NB4 (cell line): ENCODE measurements at regions not wholly inside any gene's neighbourhood (a gene's known extent, or its start where the extent isn't known, plus 50 kb on each side); places are given as distances from the start of the nearest gene placed in this dataset.

Experiments used
- DNase-seq: peaks from one replicate; pipeline ENCODE4 v3.0.0; 2010; ENCODE audit warnings: low read depth
- H3K4me3 ChIP-seq: one replicate; pipeline ENCODE4 v1.5.1; 2011; ENCODE audit warnings: mild to moderate bottlenecking, low read depth, low read length, moderate library complexity
- CTCF ChIP-seq: IDR thresholded peaks from one replicate; pipeline ENCODE4 v1.5.1; 2012; ENCODE audit warnings: low read depth, low read length
- MAX ChIP-seq: IDR thresholded peaks from 2 replicates; pipeline ENCODE4 v1.6.1; 2011; ENCODE audit warnings: low read depth, low read length
- MYC ChIP-seq: IDR thresholded peaks from 2 replicates; pipeline ENCODE4 v1.6.1; 2011; ENCODE audit warnings: low read depth, low read length
- POLR2A ChIP-seq: IDR thresholded peaks from 2 replicates; pipeline ENCODE4 v1.6.1; 2011; ENCODE audit warnings: mild to moderate bottlenecking; ENCODE audit not compliant: insufficient read length; ENCODE audit errors: extremely low read depth

- no peak overlapping the region for H3K4me3 ChIP-seq
- no peak for TF ChIP-seq CTCF
- TF ChIP-seq MYC, result no peak
- TF ChIP-seq MAX, result no peak
- no peak for TF ChIP-seq POLR2A
- DNase-seq, result no peak
These were observed 66.3 kb upstream of the RMDN2 start for GRCh38 chr2:37858725-37859267.

GRCh38 chr2:37862620-37863019, 62.5 kb upstream of the RMDN2 start:
- H3K4me3 ChIP-seq, result no peak overlapping the region
- DNase-seq, result no peak
- TF ChIP-seq CTCF (no peak), POLR2A (no peak)

- DNase-seq, result no peak
- TF ChIP-seq MAX, result no peak
- no peak for TF ChIP-seq POLR2A
- no peak for TF ChIP-seq CTCF
- TF ChIP-seq MYC, result no peak
- no peak overlapping the region for H3K4me3 ChIP-seq
These were observed 60.9 kb upstream of the RMDN2 start for GRCh38 chr2:37864217-37864616.

DNA sequence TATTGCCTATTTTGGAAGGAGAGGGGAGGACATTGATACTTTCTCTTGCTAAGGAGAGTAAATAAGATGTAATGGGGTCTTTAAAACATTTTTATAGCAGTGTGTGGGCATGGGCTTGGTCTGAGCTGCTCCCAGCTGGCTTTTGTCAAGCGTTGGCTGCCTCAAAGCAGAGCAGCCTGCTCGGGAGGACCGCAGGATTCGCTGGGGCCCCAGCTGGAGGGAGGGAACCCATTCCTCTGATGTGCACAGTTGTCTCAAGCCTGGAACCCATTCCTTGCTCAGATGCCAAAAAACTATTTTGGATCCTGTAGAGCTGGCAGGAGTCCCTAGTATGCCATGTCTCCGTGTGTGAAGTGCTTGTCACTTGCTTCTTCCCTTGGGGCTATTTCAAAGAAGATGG, 59.4 kb upstream of the RMDN2 start:
- TF ChIP-seq POLR2A, result no peak
- TF ChIP-seq CTCF, result no peak
- no peak for TF ChIP-seq MYC
- no peak for TF ChIP-seq MAX
- no peak overlapping the region for H3K4me3 ChIP-seq
- no peak for DNase-seq

DNA sequence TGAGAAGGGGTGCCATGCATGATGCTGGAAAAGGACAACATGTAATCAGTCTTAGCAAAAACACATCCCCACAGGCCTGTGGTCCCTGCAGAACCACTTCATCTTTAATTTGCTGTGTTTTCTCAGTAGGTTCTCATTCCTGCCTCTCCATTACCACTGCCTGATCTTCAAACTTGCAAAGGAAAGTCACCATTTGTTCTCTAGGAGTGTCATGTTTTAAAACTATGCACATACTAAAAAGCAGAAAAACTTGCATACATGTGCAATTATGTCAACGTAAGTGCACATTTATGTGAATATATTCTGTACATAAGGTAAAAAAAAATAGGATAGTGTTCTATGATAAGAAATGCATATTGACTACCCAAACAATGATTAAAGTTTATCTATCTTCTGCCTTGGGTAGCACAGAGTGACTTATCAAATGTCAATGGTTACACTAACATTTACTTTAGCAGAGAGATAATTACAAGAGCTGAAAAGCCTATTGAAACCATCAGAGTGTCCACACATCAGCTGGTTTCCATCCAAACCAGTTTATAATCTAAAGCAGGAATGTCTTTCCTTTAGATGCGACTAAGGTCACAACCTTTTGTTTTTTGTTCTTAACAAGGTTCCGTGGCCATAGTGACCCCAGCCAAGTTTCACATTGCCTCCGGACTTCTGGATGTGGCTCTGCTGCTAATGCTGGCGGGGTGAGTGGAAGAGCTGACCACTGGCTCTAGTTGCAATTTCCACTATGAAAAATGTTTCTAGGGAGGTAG, 58.7 kb upstream of the RMDN2 start:
- TF ChIP-seq POLR2A (no peak), MAX (no peak), MYC (no peak), CTCF (no peak)
- DNase-seq, result no peak

GRCh38 chr2:37867166-37867565, 57.9 kb upstream of the RMDN2 start:
- H3K4me3 ChIP-seq, result no peak overlapping the region
- no peak for TF ChIP-seq POLR2A
- DNase-seq, result no peak

More for the DNA sequence above, 58.7 kb upstream of the RMDN2 start:
- H3K4me3 ChIP-seq, result no peak overlapping the region
